CD4-positive, CD25-positive, alpha-beta regulatory T cell (primary cell): ENCODE measurements at regions not wholly inside any gene's neighbourhood (a gene's known extent, or its start where the extent isn't known, plus 50 kb on each side); places are given as distances from the start of the nearest gene placed in this dataset.

Experiments used
- ATAC-seq, 2 donors: fragments of 150-1000 bp; cut with Tn5 transposase; one replicate each; pipeline ENCODE4 v1.10.0; 2021; ENCODE audit warnings: low read depth in 2 of 2, moderate number of reproducible peaks in 2 of 2, moderate library complexity in 1 of 2
- DNase-seq, 3 donors: peaks; one replicate each; pipeline versions ENCODE4 v3.0.0 to v3.0.0-alpha.2; 2012 to 2022; ENCODE audit warnings: mixed read lengths in 1 of 3
- H3K27ac ChIP-seq: one replicate; pipeline ENCODE4 v1.7.0; 2013; ENCODE audit warnings: mild to moderate bottlenecking, low read length; ENCODE audit not compliant: insufficient read depth, poor library complexity, severe bottlenecking
- H3K27me3 ChIP-seq: one replicate; pipeline ENCODE4 v1.7.0; 2013; ENCODE audit warnings: low read length; ENCODE audit not compliant: control insufficient read depth, insufficient read depth
- H3K36me3 ChIP-seq: one replicate; pipeline ENCODE4 v1.7.0; 2013; ENCODE audit warnings: mild to moderate bottlenecking, low read length, moderate library complexity; ENCODE audit not compliant: control insufficient read depth, insufficient read depth
- H3K4me1 ChIP-seq: 2 replicates; pipeline ENCODE4 v1.7.0; 2013; ENCODE audit warnings: mild to moderate bottlenecking, low read length; ENCODE audit not compliant: insufficient read depth, control insufficient read depth, poor library complexity, severe bottlenecking
- H3K4me3 ChIP-seq: one replicate; pipeline ENCODE4 v1.7.0; 2013; ENCODE audit warnings: low read depth, mild to moderate bottlenecking, low read length, moderate library complexity
- H3K9me3 ChIP-seq, 2 experiments: 1 replicate in 1 of 2; 2 replicates in 1 of 2; pipeline ENCODE4 v1.7.0; 2013; ENCODE audit warnings: low read length in 2 of 2, mild to moderate bottlenecking in 1 of 2, moderate library complexity in 1 of 2; ENCODE audit not compliant: control insufficient read depth in 2 of 2
- H3K27ac Mint-ChIP-seq, 3 donors: one replicate each; pipeline ENCODE4 v1.8.0; 2020 to 2022; ENCODE audit warnings: mild to moderate bottlenecking in 3 of 3, mixed read lengths in 3 of 3, moderate library complexity in 2 of 3
- H3K27me3 Mint-ChIP-seq: one replicate; pipeline ENCODE4 v1.8.0; 2022; ENCODE audit warnings: mild to moderate bottlenecking, mixed read lengths
- H3K36me3 Mint-ChIP-seq: one replicate; pipeline ENCODE4 v1.8.0; 2020; ENCODE audit warnings: mixed read lengths
- H3K4me1 Mint-ChIP-seq, 4 donors: one replicate each; pipeline ENCODE4 v1.8.0; 2020 to 2022; ENCODE audit warnings: mixed read lengths in 4 of 4, mild to moderate bottlenecking in 1 of 4
- H3K4me3 Mint-ChIP-seq, 4 donors: one replicate each; pipeline ENCODE4 v1.8.0; 2020 to 2022; ENCODE audit warnings: mild to moderate bottlenecking in 4 of 4, mixed read lengths in 4 of 4, moderate library complexity in 3 of 4
- H3K9me3 Mint-ChIP-seq, 7 donors: one replicate each; pipeline ENCODE4 v1.8.0; 2020 to 2022; ENCODE audit warnings: mixed read lengths in 7 of 7, mild to moderate bottlenecking in 3 of 7, moderate library complexity in 2 of 7

GRCh38 chr1:56028244-56028643 is 551.1 kb downstream of the PLPP3 start:
- H3K27me3 Mint-ChIP-seq = no peaks in the 10 kb centered on the region
- Histone ChIP-seq H3K4me3 (no peak overlapping the region), H3K27me3 (no peaks in the 10 kb centered on the region), H3K27ac (no peak overlapping the region), H3K9me3 (no peaks in the 10 kb centered on the region), H3K4me1 (no peaks in the 10 kb centered on the region), H3K36me3 (no peaks in the 10 kb centered on the region)
- DNase-seq (no peak), ATAC-seq (no peak)
- no peaks in the 10 kb centered on the region for H3K36me3 Mint-ChIP-seq
- peaks cover 0 to 8% (median 3%) of the 10 kb centered on the region in 7 donors for H3K9me3 Mint-ChIP-seq
- no peaks in the 10 kb centered on the region for H3K4me1 Mint-ChIP-seq
- H3K27ac Mint-ChIP-seq = no peak overlapping the region
- no peak overlapping the region for H3K4me3 Mint-ChIP-seq

- no peak for ATAC-seq
- no peak overlapping the region for H3K4me3 Mint-ChIP-seq
- H3K27ac Mint-ChIP-seq = no peak overlapping the region
- H3K4me1 Mint-ChIP-seq = no peaks in the 10 kb centered on the region
- H3K27me3 ChIP-seq = no peaks in the 10 kb centered on the region
- no peak overlapping the region for H3K27ac ChIP-seq
- H3K27me3 Mint-ChIP-seq = no peaks in the 10 kb centered on the region
- no peak for DNase-seq
- H3K4me3 ChIP-seq = no peak overlapping the region
- no peaks in the 10 kb centered on the region for H3K36me3 Mint-ChIP-seq
- H3K36me3 ChIP-seq = no peaks in the 10 kb centered on the region
- H3K4me1 ChIP-seq = no peaks in the 10 kb centered on the region
- no peaks in the 10 kb centered on the region for H3K9me3 ChIP-seq
- peaks cover 0 to 10% (median under 1%) of the 10 kb centered on the region in 7 donors for H3K9me3 Mint-ChIP-seq
Observed at GRCh38 chr1:56025942-56026341, 553.4 kb downstream of the PLPP3 start.

- Mint-ChIP-seq H3K4me3 (peak overlapping the region in 1 of 4 donors; percentile 18), H3K27me3 (no peaks in the 10 kb centered on the region), H3K9me3 (peaks cover 0 to 9% (median 8%) of the 10 kb centered on the region in 7 donors), H3K4me1 (no peaks in the 10 kb centered on the region), H3K27ac (no peak overlapping the region), H3K36me3 (no peaks in the 10 kb centered on the region)
- no peaks in the 10 kb centered on the region for H3K36me3 ChIP-seq
- H3K27ac ChIP-seq = no peak overlapping the region
- no peak for ATAC-seq
- no peaks in the 10 kb centered on the region for H3K27me3 ChIP-seq
- H3K4me1 ChIP-seq = no peaks in the 10 kb centered on the region
- no peak for DNase-seq
- no peak overlapping the region for H3K4me3 ChIP-seq
- H3K9me3 ChIP-seq = no peaks in the 10 kb centered on the region
Observed at GRCh38 chr1:56024155-56024554, 555.2 kb downstream of the PLPP3 start.

- Mint-ChIP-seq H3K27me3 (no peaks in the 10 kb centered on the region), H3K27ac (no peak overlapping the region)
Observed at GRCh38 chr1:56019922-56020321, 559.4 kb downstream of the PLPP3 start.

GRCh38 chr1:56019472-56019871 is 559.9 kb downstream of the PLPP3 start:
- H3K36me3 ChIP-seq = no peaks in the 10 kb centered on the region
- H3K4me1 Mint-ChIP-seq = no peaks in the 10 kb centered on the region
- no peak overlapping the region for H3K27ac ChIP-seq
- H3K4me3 Mint-ChIP-seq = no peak overlapping the region
- no peaks in the 10 kb centered on the region for H3K27me3 ChIP-seq
- H3K4me1 ChIP-seq = no peaks in the 10 kb centered on the region
- no peaks in the 10 kb centered on the region for H3K36me3 Mint-ChIP-seq
- H3K9me3 ChIP-seq = no peaks in the 10 kb centered on the region
- no peak overlapping the region for H3K4me3 ChIP-seq
- H3K27ac Mint-ChIP-seq = no peak overlapping the region
- H3K9me3 Mint-ChIP-seq = peaks cover 1 to 9% (median 4%) of the 10 kb centered on the region in 7 donors
- no peaks in the 10 kb centered on the region for H3K27me3 Mint-ChIP-seq
- ATAC-seq = no peak
- no peak for DNase-seq

More at GRCh38 chr1:56019922-56020321, 559.4 kb downstream of the PLPP3 start:
- H3K9me3 Mint-ChIP-seq = peaks cover 1 to 9% (median 4%) of the 10 kb centered on the region in 7 donors
- no peaks in the 10 kb centered on the region for H3K36me3 Mint-ChIP-seq
- Histone ChIP-seq H3K27me3 (no peaks in the 10 kb centered on the region), H3K4me3 (no peak overlapping the region), H3K27ac (no peak overlapping the region), H3K4me1 (no peaks in the 10 kb centered on the region), H3K36me3 (no peaks in the 10 kb centered on the region), H3K9me3 (no peaks in the 10 kb centered on the region)
- H3K4me1 Mint-ChIP-seq = no peaks in the 10 kb centered on the region
- H3K4me3 Mint-ChIP-seq = no peak overlapping the region
- ATAC-seq (no peak), DNase-seq (no peak)

GRCh38 chr1:56017336-56017735 is 562.0 kb downstream of the PLPP3 start:
- no peak overlapping the region for H3K4me3 Mint-ChIP-seq
- no peak for DNase-seq
- ATAC-seq = no peak
- no peaks in the 10 kb centered on the region for H3K27me3 ChIP-seq
- no peaks in the 10 kb centered on the region for H3K4me1 ChIP-seq
- no peaks in the 10 kb centered on the region for H3K9me3 ChIP-seq
- no peaks in the 10 kb centered on the region for H3K4me1 Mint-ChIP-seq
- no peak overlapping the region for H3K4me3 ChIP-seq
- H3K27me3 Mint-ChIP-seq = no peaks in the 10 kb centered on the region
- no peak overlapping the region for H3K27ac ChIP-seq
- H3K27ac Mint-ChIP-seq = no peak overlapping the region
- H3K36me3 Mint-ChIP-seq = no peaks in the 10 kb centered on the region
- no peaks in the 10 kb centered on the region for H3K36me3 ChIP-seq
- peaks cover 4 to 23% (median 7%) of the 10 kb centered on the region in 7 donors for H3K9me3 Mint-ChIP-seq

- no peaks in the 10 kb centered on the region for H3K4me1 Mint-ChIP-seq
- Histone ChIP-seq H3K4me3 (no peak overlapping the region), H3K9me3 (no peaks in the 10 kb centered on the region), H3K4me1 (no peaks in the 10 kb centered on the region), H3K27me3 (no peaks in the 10 kb centered on the region), H3K36me3 (no peaks in the 10 kb centered on the region), H3K27ac (no peak overlapping the region)
- ATAC-seq = no peak
- H3K27me3 Mint-ChIP-seq = no peaks in the 10 kb centered on the region
- H3K9me3 Mint-ChIP-seq = peaks cover 0 to 5% (median 1%) of the 10 kb centered on the region in 7 donors
- no peaks in the 10 kb centered on the region for H3K36me3 Mint-ChIP-seq
- DNase-seq = no peak
- H3K27ac Mint-ChIP-seq = no peak overlapping the region
- no peak overlapping the region for H3K4me3 Mint-ChIP-seq
Observed at GRCh38 chr1:56003846-56004245, 575.5 kb downstream of the PLPP3 start.

GRCh38 chr1:56002231-56002630 is 577.1 kb downstream of the PLPP3 start:
- DNase-seq (no peak), ATAC-seq (no peak)
- no peaks in the 10 kb centered on the region for H3K36me3 ChIP-seq
- H3K4me3 ChIP-seq = no peak overlapping the region
- H3K36me3 Mint-ChIP-seq = no peaks in the 10 kb centered on the region
- no peak overlapping the region for H3K4me3 Mint-ChIP-seq
- no peaks in the 10 kb centered on the region for H3K27me3 ChIP-seq
- H3K27me3 Mint-ChIP-seq = no peaks in the 10 kb centered on the region
- H3K27ac Mint-ChIP-seq = no peak overlapping the region
- H3K9me3 Mint-ChIP-seq = peaks cover 0 to 3% (median 1%) of the 10 kb centered on the region in 7 donors
- H3K4me1 Mint-ChIP-seq = no peaks in the 10 kb centered on the region
- no peak overlapping the region for H3K27ac ChIP-seq
- no peaks in the 10 kb centered on the region for H3K4me1 ChIP-seq
- H3K9me3 ChIP-seq = no peaks in the 10 kb centered on the region
